Mesenchymal stem cell (in vitro differentiated cells and primary cell): ENCODE measurements at regions not wholly inside any gene's neighbourhood (a gene's known extent, or its start where the extent isn't known, plus 50 kb on each side); places are given as distances from the start of the nearest gene placed in this dataset.

ENCODE experiments used
- DNase-seq: peaks from one replicate; pipeline ENCODE4 v3.0.0-alpha.2; 2013
- H2AFZ ChIP-seq: one replicate; pipeline ENCODE4 v1.6.1; 2013; ENCODE audit warnings: low read depth, mild to moderate bottlenecking, control low read depth, inconsistent platforms, low read length, moderate library complexity
- H2AK5ac ChIP-seq: 2 replicates; pipeline ENCODE4 v1.6.1; 2013; ENCODE audit warnings: low read length, moderate library complexity, mild to moderate bottlenecking, inconsistent platforms; ENCODE audit not compliant: severe bottlenecking
- H2BK120ac ChIP-seq: one replicate; pipeline ENCODE4 v1.6.1; 2013; ENCODE audit warnings: low read depth, mild to moderate bottlenecking, inconsistent platforms, low read length, moderate library complexity
- H2BK12ac ChIP-seq, 2 experiments: one replicate each; pipeline ENCODE4 v1.6.1; 2013; ENCODE audit warnings: inconsistent platforms in 2 of 2, low read length in 2 of 2, mild to moderate bottlenecking in 2 of 2, moderate library complexity in 2 of 2, control low read depth in 1 of 2
- H2BK15ac ChIP-seq: one replicate; pipeline ENCODE4 v1.6.1; 2013; ENCODE audit warnings: mild to moderate bottlenecking, low read depth, inconsistent platforms; ENCODE audit not compliant: poor library complexity, severe bottlenecking
- H2BK5ac ChIP-seq: 2 replicates; pipeline ENCODE4 v1.6.1; 2013; ENCODE audit warnings: low read depth, mild to moderate bottlenecking, low read length, control low read depth, inconsistent platforms; ENCODE audit not compliant: poor library complexity, severe bottlenecking
- H3K14ac ChIP-seq, 2 experiments: one replicate each; pipeline ENCODE4 v1.6.1; 2013; ENCODE audit warnings: inconsistent platforms in 2 of 2, low read length in 2 of 2, control low read depth in 1 of 2, mild to moderate bottlenecking in 1 of 2, moderate library complexity in 1 of 2
- H3K18ac ChIP-seq, 2 experiments: one replicate each; pipeline ENCODE4 v1.6.1; 2013; ENCODE audit warnings: inconsistent platforms in 2 of 2, low read length in 2 of 2, control low read depth in 1 of 2, low read depth in 1 of 2, mild to moderate bottlenecking in 1 of 2
- H3K23ac ChIP-seq, 2 experiments: one replicate each; pipeline ENCODE4 v1.6.1; 2013; ENCODE audit warnings: inconsistent platforms in 2 of 2, low read length in 2 of 2, mild to moderate bottlenecking in 2 of 2, moderate library complexity in 2 of 2, control low read depth in 1 of 2
- H3K27ac ChIP-seq: 2 replicates; pipeline ENCODE4 v1.5.1; 2013; ENCODE audit warnings: mild to moderate bottlenecking, moderate library complexity, low read length, control low read depth, inconsistent platforms; ENCODE audit not compliant: poor library complexity, severe bottlenecking
- H3K27me3 ChIP-seq, 2 experiments: 2 replicates each; pipeline versions ENCODE4 v1.6.1 to v1.7.0; 2013; ENCODE audit warnings: low read length in 2 of 2, mild to moderate bottlenecking in 2 of 2, moderate library complexity in 2 of 2, control low read depth in 1 of 2, inconsistent platforms in 1 of 2; ENCODE audit not compliant: control insufficient read depth in 1 of 2, insufficient read depth in 1 of 2
- H3K36me3 ChIP-seq, 2 experiments: 2 replicates each; pipeline versions ENCODE4 v1.6.1 to v1.7.0; 2013; ENCODE audit warnings: low read length in 2 of 2, control low read depth in 1 of 2, inconsistent platforms in 1 of 2, low read depth in 1 of 2, mild to moderate bottlenecking in 1 of 2; ENCODE audit not compliant: insufficient read depth in 2 of 2, control insufficient read depth in 1 of 2
- H3K4ac ChIP-seq, 2 experiments: one replicate each; pipeline ENCODE4 v1.6.1; 2013; ENCODE audit warnings: inconsistent platforms in 2 of 2, low read length in 2 of 2, mild to moderate bottlenecking in 2 of 2, moderate library complexity in 2 of 2, control low read depth in 1 of 2, low read depth in 1 of 2
- H3K4me1 ChIP-seq: 2 replicates; pipeline ENCODE4 v1.6.1; 2013; ENCODE audit warnings: low read depth, low read length, control low read depth; ENCODE audit not compliant: control insufficient read depth, insufficient read depth
- H3K4me2 ChIP-seq: 2 replicates; pipeline ENCODE4 v1.6.1; 2013; ENCODE audit warnings: low read length, mild to moderate bottlenecking, inconsistent platforms; ENCODE audit not compliant: poor library complexity, severe bottlenecking
- H3K4me3 ChIP-seq, 2 experiments: 2 replicates each; pipeline versions ENCODE4 v1.5.1 to v1.7.0; 2013; ENCODE audit warnings: low read length in 2 of 2, mild to moderate bottlenecking in 2 of 2, control low read depth in 1 of 2, low read depth in 1 of 2; ENCODE audit not compliant: insufficient read depth in 1 of 2
- H3K79me1 ChIP-seq: replicated peaks from 2 replicates; pipeline ENCODE4 v1.6.1; 2013; ENCODE audit warnings: mild to moderate bottlenecking, control low read depth, low read length, inconsistent platforms; ENCODE audit not compliant: poor library complexity, severe bottlenecking
- H3K9ac ChIP-seq: 2 replicates; pipeline ENCODE4 v1.7.0; 2013; ENCODE audit warnings: mild to moderate bottlenecking, low read length, moderate library complexity
- H3K9me3 ChIP-seq: 2 replicates; pipeline ENCODE4 v1.7.0; 2013; ENCODE audit warnings: mild to moderate bottlenecking, low read length; ENCODE audit not compliant: control insufficient read depth
- H4K8ac ChIP-seq: one replicate; pipeline ENCODE4 v1.6.1; 2013; ENCODE audit warnings: inconsistent platforms, mild to moderate bottlenecking, low read length, moderate library complexity
- H4K91ac ChIP-seq: one replicate; pipeline ENCODE4 v1.6.1; 2013; ENCODE audit warnings: mild to moderate bottlenecking, low read length, inconsistent platforms
- WGBS: methylation state at CpG from one replicate; pipeline ENCODE4 v1.1.7; 2013; ENCODE audit warnings: mixed read lengths; 5-methylcytosine and 5-hydroxymethylcytosine counted together

- peak; percentile 22 for DNase-seq
Measured at GRCh38 chr6:76697585-76697984, 625.1 kb upstream of the IMPG1 start.

DNA sequence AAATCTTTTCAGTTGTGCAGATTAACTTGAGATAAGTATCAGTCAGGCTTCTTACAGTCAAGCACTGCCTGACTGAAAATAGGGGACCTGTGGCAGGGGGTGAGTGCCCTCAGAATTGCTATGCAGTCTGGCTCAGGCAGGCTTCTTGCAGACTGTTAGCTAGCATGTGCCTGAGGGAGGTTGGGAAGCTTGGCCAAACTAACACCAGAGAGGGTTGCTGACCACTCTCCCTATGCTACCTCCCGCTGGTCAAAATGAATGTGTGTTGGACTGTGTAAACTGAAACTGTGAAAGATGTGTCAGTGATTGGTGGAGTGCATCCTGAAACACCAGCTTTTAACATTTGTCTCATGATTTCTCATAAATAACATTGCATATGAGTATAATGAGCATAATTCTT lies 622.3 kb upstream of the IMPG1 start:
- Histone ChIP-seq H3K27me3 (no peaks in the 10 kb centered on the region), H3K9me3 (no peaks in the 10 kb centered on the region), H3K9ac (no peak overlapping the region), H3K4me1 (peaks cover 2% of the 10 kb centered on the region), H2BK120ac (no peak overlapping the region), H4K91ac (no peak overlapping the region), H2AFZ (peak overlapping the region; percentile 53), H4K8ac (no peak overlapping the region), H2BK5ac (no peak overlapping the region), H2BK12ac (no peak overlapping the region), H3K14ac (peak overlapping the region in 1 of 2 experiments; percentile 60), H3K4me3 (no peak overlapping the region), H3K4me2 (no peak overlapping the region), H3K18ac (no peak overlapping the region), H3K36me3 (no peaks in the 10 kb centered on the region), H2BK15ac (no peak overlapping the region), H3K23ac (no peak overlapping the region), H3K27ac (no peak overlapping the region), H3K4ac (no peak overlapping the region), H3K79me1 (no peaks in the 10 kb centered on the region), H2AK5ac (no peak overlapping the region)
- whole genome bisulfite sequencing: 100% methylated on average over 1 of the region's 1 CpG
- DNase-seq: no peak

More at GRCh38 chr6:76697585-76697984, 625.1 kb upstream of the IMPG1 start:
- Histone ChIP-seq H3K36me3 (no peaks in the 10 kb centered on the region), H3K9ac (no peak overlapping the region), H3K18ac (no peak overlapping the region), H2BK12ac (no peak overlapping the region), H3K4me2 (no peak overlapping the region), H3K14ac (no peak overlapping the region), H3K4ac (no peak overlapping the region), H3K23ac (no peak overlapping the region), H4K8ac (no peak overlapping the region), H2BK120ac (no peak overlapping the region), H2AFZ (no peak overlapping the region), H3K27ac (no peak overlapping the region), H3K9me3 (no peaks in the 10 kb centered on the region), H2AK5ac (no peak overlapping the region), H3K27me3 (no peaks in the 10 kb centered on the region), H3K4me1 (peaks cover 2% of the 10 kb centered on the region), H3K79me1 (no peaks in the 10 kb centered on the region), H3K4me3 (no peak overlapping the region), H2BK15ac (no peak overlapping the region), H2BK5ac (no peak overlapping the region), H4K91ac (no peak overlapping the region)
- no CpG with 5 or more reads among the region's 2 CpGs for WGBS

DNA sequence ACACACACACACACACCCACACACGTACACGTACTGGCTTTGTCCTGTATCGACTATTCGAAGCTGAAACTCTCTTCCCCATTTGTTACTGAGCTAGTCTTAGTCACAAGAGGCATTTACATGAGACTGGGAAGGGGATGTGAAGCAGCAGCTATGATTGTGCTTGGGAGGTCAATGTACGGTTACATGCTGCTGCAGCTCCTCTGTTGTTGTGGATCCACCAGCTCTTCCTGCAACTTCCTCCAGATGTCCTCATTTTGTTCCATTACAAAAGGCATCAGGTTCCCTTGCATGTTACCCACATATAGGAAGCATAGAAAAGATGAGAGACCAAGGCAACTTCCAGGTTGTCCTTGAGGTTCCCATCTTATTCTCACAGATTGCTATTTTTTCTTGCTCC lies 612.4 kb upstream of the IMPG1 start:
- no peak overlapping the region for H2BK5ac ChIP-seq
- H3K18ac ChIP-seq: no peak overlapping the region
- DNase-seq: peak; percentile 11
- no peaks in the 10 kb centered on the region for H3K36me3 ChIP-seq
- no peak overlapping the region for H3K4me2 ChIP-seq
- no peak overlapping the region for H2AFZ ChIP-seq
- H4K91ac ChIP-seq: no peak overlapping the region
- H3K9ac ChIP-seq: no peak overlapping the region
- no peaks in the 10 kb centered on the region for H3K27me3 ChIP-seq
- H3K4ac ChIP-seq: no peak overlapping the region
- H2BK120ac ChIP-seq: no peak overlapping the region
- H2AK5ac ChIP-seq: no peak overlapping the region
- 73% methylated on average over 1 of the region's 5 CpGs for WGBS
- H2BK12ac ChIP-seq: no peak overlapping the region
- H3K4me3 ChIP-seq: no peak overlapping the region
- no peak overlapping the region for H3K23ac ChIP-seq
- no peaks in the 10 kb centered on the region for H3K4me1 ChIP-seq
- no peaks in the 10 kb centered on the region for H3K9me3 ChIP-seq
- H3K79me1 ChIP-seq: no peaks in the 10 kb centered on the region
- no peak overlapping the region for H4K8ac ChIP-seq
- H2BK15ac ChIP-seq: no peak overlapping the region
- H3K14ac ChIP-seq: no peak overlapping the region
- H3K27ac ChIP-seq: no peak overlapping the region

DNA sequence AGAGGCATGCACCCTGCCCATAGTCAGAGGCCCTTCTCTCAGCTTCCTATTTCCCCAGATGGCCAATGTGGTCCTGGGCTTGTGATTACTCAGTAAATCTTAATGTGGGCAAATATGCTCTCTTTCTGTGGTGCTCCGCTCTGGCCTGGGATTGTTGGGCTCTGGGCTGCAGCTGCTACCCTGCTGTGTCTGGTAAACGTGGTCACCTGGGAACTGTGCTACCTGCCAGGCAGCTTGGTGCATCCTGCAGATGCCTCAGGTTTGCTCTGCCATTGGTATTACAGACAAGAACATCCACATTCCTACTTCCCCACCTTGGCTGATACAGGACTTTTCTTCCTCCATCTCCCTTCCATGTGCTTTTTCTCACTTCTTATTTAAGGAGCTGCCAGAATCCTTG lies 611.5 kb upstream of the IMPG1 start:
- H3K4me2 ChIP-seq: no peak overlapping the region
- no peak overlapping the region for H3K9ac ChIP-seq
- 61% methylated on average over 2 of the region's 2 CpGs for WGBS
- H3K9me3 ChIP-seq: no peaks in the 10 kb centered on the region
- H3K27me3 ChIP-seq: no peaks in the 10 kb centered on the region
- no peaks in the 10 kb centered on the region for H3K36me3 ChIP-seq
- no peaks in the 10 kb centered on the region for H3K79me1 ChIP-seq
- no peaks in the 10 kb centered on the region for H3K4me1 ChIP-seq
- H3K18ac ChIP-seq: no peak overlapping the region
- no peak overlapping the region for H3K27ac ChIP-seq
- no peak overlapping the region for H2BK12ac ChIP-seq
- no peak overlapping the region for H2BK120ac ChIP-seq
- DNase-seq: no peak
- H3K4ac ChIP-seq: no peak overlapping the region
- no peak overlapping the region for H2AK5ac ChIP-seq
- H3K23ac ChIP-seq: no peak overlapping the region
- no peak overlapping the region for H2AFZ ChIP-seq
- H2BK15ac ChIP-seq: no peak overlapping the region
- no peak overlapping the region for H3K4me3 ChIP-seq
- H2BK5ac ChIP-seq: no peak overlapping the region
- peak overlapping the region in 1 of 2 experiments; percentile 74 for H3K14ac ChIP-seq
- no peak overlapping the region for H4K91ac ChIP-seq
- H4K8ac ChIP-seq: no peak overlapping the region
